GM19463 (cell line): ENCODE measurements at regions not wholly inside any gene's neighbourhood (a gene's known extent, or its start where the extent isn't known, plus 50 kb on each side); places are given as distances from the start of the nearest gene placed in this dataset.

ENCODE experiments used
- ATAC-seq: cut with Tn5 transposase; IDR thresholded peaks from one replicate; pipeline ENCODE4 v1.9.1; 2021; ENCODE audit warnings: mild to moderate bottlenecking, moderate library complexity; ENCODE audit not compliant: unreplicated experiment

DNA sequence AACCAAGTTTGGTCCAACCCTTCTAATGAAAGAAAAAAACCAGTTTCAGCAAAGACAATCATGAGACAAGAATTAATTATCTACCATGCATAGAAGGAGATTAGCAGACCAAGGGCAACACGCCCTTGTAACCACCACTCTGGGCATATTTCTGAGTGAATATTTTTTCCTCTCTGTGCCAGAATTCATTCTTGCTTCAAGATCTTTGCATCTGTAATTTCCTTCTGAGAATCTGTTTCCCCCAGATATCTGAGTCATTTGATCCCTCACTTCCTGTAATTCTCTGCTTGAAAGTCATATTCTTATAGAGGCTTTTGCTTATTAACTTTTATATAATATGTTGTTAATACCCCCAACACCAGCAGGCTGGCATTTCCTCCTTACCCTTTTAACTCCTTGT is 243.7 kb downstream of the SLC16A7 start:
- no peak for ATAC-seq

- ATAC-seq, result no peak
These were observed 247.5 kb downstream of the SLC16A7 start for GRCh38 chr12:59843260-59843843.

DNA sequence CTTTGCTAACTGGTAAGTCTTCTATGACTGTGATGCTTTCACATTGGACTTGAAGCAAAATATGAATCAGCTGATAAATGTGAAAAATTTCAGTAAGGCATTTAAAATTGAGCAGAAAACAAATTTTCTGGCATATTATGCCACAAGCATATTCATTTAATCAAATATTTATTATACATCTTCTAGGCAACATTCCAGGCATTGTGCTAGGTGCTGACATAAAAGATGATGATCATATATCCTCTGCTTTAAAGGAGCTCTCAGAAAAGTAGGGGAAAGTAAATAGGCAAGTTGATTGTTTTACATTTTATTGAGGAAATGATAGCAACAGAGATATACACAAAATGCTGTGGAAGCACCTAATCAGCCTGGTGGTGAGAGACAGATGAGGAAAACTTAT is 248.9 kb downstream of the SLC16A7 start:
- no peak for ATAC-seq

GRCh38 chr12:59845293-59845692 is 249.5 kb downstream of the SLC16A7 start:
- no peak for ATAC-seq

DNA sequence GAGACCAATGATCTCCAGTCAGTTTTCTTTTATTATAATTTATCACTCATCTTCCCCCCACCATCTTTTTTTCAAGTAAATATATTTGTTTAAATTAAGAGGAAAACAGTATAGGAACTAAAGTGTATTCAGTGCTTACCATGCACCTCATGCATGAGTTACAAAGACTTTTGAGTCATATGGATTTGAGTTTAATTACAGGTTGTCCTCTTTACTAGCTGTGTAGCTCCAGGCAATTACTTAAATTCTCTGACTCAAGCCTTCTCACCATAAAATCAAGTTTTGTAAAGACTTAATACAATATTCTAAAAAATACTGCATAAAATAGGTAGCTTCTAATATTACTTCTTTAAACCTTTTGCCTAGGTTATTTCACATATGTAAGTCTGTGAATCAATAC is 251.3 kb downstream of the SLC16A7 start:
- ATAC-seq, result no peak

- no peak for ATAC-seq
These were observed 254.4 kb downstream of the SLC16A7 start for GRCh38 chr12:59850268-59850667.

DNA sequence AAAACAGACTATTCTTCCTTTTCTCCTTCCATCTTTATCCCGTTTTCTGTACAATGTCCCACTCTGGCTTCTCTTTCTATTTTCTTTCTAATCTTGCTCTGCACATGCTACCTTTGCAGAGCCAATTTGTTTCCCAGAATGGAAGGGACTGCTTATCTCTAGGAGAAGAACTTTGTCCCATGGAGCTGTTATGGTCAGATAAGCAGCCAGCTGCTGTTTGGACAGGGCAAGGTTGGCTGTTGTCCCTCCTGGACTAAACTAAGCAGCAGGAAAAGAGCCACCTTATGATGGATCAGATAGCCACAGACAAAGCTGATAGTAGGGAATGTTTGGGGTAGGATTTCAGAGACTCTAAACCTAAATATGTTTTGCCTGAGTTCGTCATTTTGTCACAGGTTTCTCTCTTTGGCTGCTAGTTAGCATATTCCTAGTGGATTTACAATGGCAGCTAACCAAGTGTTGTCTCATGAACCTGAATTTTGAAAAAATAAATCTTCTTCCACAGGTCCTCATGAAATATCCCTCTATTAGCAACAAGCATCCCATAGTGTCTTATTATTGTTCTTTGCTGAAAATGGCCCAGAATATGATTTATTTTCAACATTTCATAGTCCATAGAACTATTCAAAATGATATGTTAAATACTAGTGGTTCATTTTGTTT is 262.8 kb downstream of the SLC16A7 start:
- ATAC-seq, result no peak

DNA sequence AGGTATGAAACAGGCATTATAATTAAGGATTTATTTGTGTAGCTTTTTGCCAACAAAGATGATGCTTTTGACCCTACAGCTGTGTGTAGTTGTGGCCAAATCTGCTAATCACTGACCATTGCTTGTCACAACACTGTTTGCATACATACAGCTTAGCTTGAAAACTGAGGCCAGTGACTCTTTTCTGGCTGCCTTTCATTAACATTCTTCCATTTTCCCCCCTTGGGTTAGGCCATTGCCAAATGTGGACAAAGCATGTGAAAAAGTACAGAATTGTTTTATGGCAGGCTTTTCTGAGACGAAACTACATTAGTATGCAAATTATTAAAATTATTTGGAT is 263.3 kb downstream of the SLC16A7 start:
- no peak for ATAC-seq

GRCh38 chr12:59861635-59862034 is 265.8 kb downstream of the SLC16A7 start:
- no peak for ATAC-seq

DNA sequence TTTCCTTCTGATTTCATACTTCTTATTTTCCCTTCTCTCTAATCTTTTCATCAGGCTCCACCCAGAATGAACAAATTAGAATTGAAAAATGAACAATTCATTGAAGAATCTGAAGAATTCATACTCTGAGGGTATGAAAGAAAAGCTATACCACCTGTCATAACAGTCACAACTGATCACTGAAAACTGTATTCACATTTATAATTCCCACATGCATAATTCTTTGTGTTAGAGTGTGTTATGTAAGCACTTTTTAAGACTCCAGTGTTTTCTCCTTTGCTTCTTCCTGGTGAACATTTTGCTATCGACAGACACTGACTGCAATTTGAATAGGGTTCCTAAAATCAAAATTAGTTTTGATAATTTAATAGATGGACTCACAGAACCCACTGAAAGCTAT is 271.2 kb downstream of the SLC16A7 start:
- ATAC-seq, result no peak

DNA sequence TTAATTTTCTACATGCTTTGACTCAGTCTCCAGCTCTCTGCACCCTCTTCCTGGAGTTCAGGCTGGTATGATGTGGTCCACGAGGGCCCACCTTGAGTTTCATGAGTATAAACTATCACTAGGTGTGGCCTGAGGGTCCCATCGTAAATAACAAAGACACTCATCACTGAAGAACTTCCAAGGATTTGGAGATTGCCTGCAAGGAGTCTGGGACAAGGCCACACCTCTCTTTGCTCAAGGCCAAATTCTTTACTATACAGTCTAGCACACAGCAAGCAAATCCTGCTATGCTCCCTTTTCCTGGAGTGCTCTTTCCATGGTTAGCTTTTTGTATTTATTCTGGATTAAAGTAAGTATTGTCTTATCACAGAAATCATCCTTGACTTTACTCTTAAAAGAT is 271.9 kb downstream of the SLC16A7 start:
- no peak for ATAC-seq

GRCh38 chr12:59871779-59872178 is 275.9 kb downstream of the SLC16A7 start:
- no peak for ATAC-seq

- no peak for ATAC-seq
These were observed 277.3 kb downstream of the SLC16A7 start for GRCh38 chr12:59873136-59873535.

DNA sequence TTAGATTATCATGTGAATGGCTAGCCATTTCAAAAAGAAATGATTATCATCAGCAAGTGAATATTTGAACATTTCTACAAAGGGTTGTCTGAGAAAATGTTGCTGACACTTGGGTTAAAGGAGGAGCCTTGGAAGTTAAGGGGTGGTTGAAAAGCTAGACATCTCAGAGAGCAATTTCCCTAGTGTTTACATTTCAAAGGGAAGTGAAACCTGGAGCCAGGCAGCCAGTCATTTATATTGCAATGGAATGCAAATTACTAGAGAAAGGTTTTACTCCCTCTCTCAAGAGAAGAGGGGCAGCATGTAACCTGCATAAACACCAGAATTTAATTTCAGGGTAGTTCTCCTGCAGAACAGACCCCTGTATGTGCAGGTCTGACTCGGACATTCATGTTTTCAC is 279.0 kb downstream of the SLC16A7 start:
- ATAC-seq, result no peak

DNA sequence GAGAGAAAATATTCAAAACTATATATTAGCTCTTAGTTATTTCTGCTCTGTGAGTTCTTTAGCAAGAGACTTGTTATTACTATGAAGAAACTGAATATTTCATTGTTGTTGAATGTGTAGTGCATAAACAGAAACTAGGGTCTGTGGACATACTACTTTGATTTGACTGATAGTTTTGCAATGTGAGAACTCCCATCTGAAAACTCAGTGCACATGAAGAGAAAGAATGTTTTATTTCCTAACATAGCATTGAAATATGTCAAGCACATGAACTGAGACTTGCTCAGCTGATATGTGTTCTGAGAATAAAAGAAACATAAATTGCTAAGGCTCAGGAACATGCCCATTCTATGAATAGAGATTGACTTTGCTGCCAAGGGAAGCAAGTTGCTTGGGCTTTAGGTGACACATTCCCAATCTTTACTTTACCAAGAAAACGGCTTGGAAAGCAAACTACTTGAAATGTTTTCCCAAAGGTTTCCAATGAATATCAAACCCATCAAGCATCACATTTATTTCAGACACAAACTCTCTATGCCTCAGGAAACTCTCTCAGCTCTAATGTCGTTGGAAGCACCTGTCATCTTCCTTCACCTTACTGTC is 290.4 kb downstream of the SLC16A7 start:
- no peak for ATAC-seq

DNA sequence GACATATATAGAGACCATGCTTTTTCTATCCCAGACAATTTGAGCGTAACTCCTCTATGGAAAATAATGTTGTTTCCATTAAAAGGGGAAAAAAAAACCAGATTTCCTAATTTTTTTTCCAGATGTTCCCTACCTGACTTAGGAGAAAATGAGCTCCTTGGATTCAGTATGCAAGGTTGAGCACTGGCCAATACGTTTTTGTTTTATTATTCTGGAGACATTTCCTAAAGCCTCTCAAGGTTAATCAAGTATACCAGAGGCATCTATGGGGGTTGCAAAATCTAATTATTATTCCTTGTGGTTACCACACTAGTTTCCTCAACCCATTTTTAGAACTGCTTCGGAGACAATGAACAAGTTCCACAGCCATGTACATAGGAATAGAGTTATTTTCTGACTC is 291.3 kb downstream of the SLC16A7 start:
- ATAC-seq, result no peak

DNA sequence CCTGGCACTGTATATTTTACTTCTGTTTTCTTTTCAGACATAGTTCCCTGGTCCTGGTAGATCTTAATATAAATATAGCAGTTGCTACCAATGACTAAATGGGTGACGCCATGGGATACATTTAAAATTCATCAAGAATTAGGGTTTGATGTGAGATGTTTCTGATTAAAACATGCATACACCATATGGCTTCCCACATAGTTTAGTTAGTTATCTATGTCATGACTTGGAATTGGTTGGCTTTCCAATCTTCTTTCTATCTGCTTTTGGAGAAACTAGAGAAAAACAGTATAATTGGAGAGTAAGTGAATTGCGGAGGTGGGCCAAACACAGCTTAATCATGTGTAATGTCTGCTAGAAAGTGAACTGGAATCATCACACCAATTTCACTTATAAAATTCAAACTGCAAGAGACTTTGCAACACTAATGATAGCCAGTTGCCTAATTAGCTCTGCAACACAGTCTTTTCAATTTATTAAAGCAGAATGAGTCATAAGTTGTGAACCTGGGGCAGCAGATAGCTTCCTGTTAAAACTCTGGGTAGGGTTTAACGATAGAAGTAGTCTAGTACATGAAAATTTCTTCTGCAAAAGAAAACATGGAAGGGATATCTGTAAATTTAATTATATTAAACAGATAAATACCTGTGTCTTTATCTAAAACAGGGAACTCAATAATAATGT is 295.2 kb downstream of the SLC16A7 start:
- no peak for ATAC-seq

DNA sequence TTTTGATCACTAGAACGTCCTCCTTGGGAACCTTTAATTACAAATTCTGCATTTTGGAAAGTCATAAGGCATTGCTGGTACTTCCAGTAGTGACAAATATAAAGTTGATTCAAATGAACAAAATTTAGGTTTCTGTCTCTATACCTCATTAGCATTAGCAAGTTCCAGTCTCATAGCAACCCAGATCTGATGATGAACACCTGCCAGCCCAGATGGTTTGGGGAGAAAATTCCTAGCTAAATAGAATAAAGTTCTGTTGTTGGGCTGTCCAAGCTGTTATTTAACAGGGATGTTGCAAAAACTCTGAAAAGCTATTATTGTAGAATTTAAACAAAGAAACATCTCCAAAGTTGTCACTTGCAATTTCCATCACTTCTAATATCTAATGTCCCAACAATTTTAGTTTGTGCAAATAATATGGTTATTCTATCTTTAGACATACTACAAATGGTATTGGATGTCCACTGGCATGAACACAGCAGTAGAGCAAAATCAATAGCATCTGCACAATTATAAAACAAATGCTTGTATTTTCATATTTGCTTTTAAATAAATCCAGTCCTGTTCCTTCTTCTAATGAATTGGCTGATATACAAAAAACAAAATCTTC is 299.4 kb downstream of the SLC16A7 start:
- ATAC-seq, result no peak

- ATAC-seq, result no peak
These were observed 309.2 kb downstream of the SLC16A7 start for GRCh38 chr12:59904874-59905521.

DNA sequence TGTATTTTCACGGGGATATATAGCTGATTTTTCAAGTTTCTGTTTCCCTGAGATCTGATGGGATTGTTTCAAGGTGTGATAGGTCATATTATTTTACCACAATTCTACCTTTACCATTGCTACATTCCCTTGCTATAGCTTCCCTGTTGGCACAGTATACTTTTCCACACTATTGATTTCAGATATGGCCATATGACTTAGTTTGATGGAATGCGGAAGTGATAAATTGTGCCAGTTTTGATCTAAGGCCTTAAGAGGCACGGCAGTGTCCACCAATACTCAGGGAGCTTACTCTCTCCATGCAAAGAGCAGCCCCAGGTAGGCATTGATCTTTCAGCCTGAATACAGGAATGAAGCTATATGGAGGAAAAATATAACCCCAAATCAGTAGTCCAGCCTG is 315.7 kb downstream of the SLC16A7 start:
- no peak for ATAC-seq

DNA sequence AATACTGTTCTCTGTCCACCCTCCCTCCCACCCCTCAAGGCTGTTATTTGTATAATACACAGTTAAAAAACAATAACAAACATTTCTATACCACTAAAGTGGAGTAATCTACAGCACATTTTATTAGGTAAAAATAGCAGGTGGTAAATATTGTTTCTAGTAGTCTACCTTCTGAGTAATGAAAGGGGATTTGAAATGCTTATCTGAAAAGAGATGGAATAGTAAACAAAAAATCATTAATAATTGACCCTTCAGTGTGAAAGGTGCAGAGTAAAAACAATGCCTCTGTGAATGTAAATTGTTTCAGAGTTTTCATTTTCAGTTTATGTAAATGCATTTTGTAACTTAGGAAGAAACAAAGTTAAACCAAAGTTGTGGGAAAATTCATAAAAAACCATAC is 321.2 kb downstream of the SLC16A7 start:
- ATAC-seq, result no peak
